Mesenchymal stem cell (in vitro differentiated cells and primary cell): ENCODE measurements at regions not wholly inside any gene's neighbourhood (a gene's known extent, or its start where the extent isn't known, plus 50 kb on each side); places are given as distances from the start of the nearest gene placed in this dataset.

ENCODE experiments used
- DNase-seq: peaks from one replicate; pipeline ENCODE4 v3.0.0-alpha.2; 2013
- H2AFZ ChIP-seq: one replicate; pipeline ENCODE4 v1.6.1; 2013; ENCODE audit warnings: low read depth, mild to moderate bottlenecking, control low read depth, inconsistent platforms, low read length, moderate library complexity
- H2AK5ac ChIP-seq: 2 replicates; pipeline ENCODE4 v1.6.1; 2013; ENCODE audit warnings: low read length, moderate library complexity, mild to moderate bottlenecking, inconsistent platforms; ENCODE audit not compliant: severe bottlenecking
- H2BK120ac ChIP-seq: one replicate; pipeline ENCODE4 v1.6.1; 2013; ENCODE audit warnings: low read depth, mild to moderate bottlenecking, inconsistent platforms, low read length, moderate library complexity
- H2BK12ac ChIP-seq, 2 experiments: one replicate each; pipeline ENCODE4 v1.6.1; 2013; ENCODE audit warnings: inconsistent platforms in 2 of 2, low read length in 2 of 2, mild to moderate bottlenecking in 2 of 2, moderate library complexity in 2 of 2, control low read depth in 1 of 2
- H2BK15ac ChIP-seq: one replicate; pipeline ENCODE4 v1.6.1; 2013; ENCODE audit warnings: mild to moderate bottlenecking, low read depth, inconsistent platforms; ENCODE audit not compliant: poor library complexity, severe bottlenecking
- H2BK5ac ChIP-seq: 2 replicates; pipeline ENCODE4 v1.6.1; 2013; ENCODE audit warnings: low read depth, mild to moderate bottlenecking, low read length, control low read depth, inconsistent platforms; ENCODE audit not compliant: poor library complexity, severe bottlenecking
- H3K14ac ChIP-seq, 2 experiments: one replicate each; pipeline ENCODE4 v1.6.1; 2013; ENCODE audit warnings: inconsistent platforms in 2 of 2, low read length in 2 of 2, control low read depth in 1 of 2, mild to moderate bottlenecking in 1 of 2, moderate library complexity in 1 of 2
- H3K18ac ChIP-seq, 2 experiments: one replicate each; pipeline ENCODE4 v1.6.1; 2013; ENCODE audit warnings: inconsistent platforms in 2 of 2, low read length in 2 of 2, control low read depth in 1 of 2, low read depth in 1 of 2, mild to moderate bottlenecking in 1 of 2
- H3K23ac ChIP-seq, 2 experiments: one replicate each; pipeline ENCODE4 v1.6.1; 2013; ENCODE audit warnings: inconsistent platforms in 2 of 2, low read length in 2 of 2, mild to moderate bottlenecking in 2 of 2, moderate library complexity in 2 of 2, control low read depth in 1 of 2
- H3K27ac ChIP-seq: 2 replicates; pipeline ENCODE4 v1.5.1; 2013; ENCODE audit warnings: mild to moderate bottlenecking, moderate library complexity, low read length, control low read depth, inconsistent platforms; ENCODE audit not compliant: poor library complexity, severe bottlenecking
- H3K27me3 ChIP-seq, 2 experiments: 2 replicates each; pipeline versions ENCODE4 v1.6.1 to v1.7.0; 2013; ENCODE audit warnings: low read length in 2 of 2, mild to moderate bottlenecking in 2 of 2, moderate library complexity in 2 of 2, control low read depth in 1 of 2, inconsistent platforms in 1 of 2; ENCODE audit not compliant: control insufficient read depth in 1 of 2, insufficient read depth in 1 of 2
- H3K36me3 ChIP-seq, 2 experiments: 2 replicates each; pipeline versions ENCODE4 v1.6.1 to v1.7.0; 2013; ENCODE audit warnings: low read length in 2 of 2, control low read depth in 1 of 2, inconsistent platforms in 1 of 2, low read depth in 1 of 2, mild to moderate bottlenecking in 1 of 2; ENCODE audit not compliant: insufficient read depth in 2 of 2, control insufficient read depth in 1 of 2
- H3K4ac ChIP-seq, 2 experiments: one replicate each; pipeline ENCODE4 v1.6.1; 2013; ENCODE audit warnings: inconsistent platforms in 2 of 2, low read length in 2 of 2, mild to moderate bottlenecking in 2 of 2, moderate library complexity in 2 of 2, control low read depth in 1 of 2, low read depth in 1 of 2
- H3K4me1 ChIP-seq: 2 replicates; pipeline ENCODE4 v1.6.1; 2013; ENCODE audit warnings: low read depth, low read length, control low read depth; ENCODE audit not compliant: control insufficient read depth, insufficient read depth
- H3K4me2 ChIP-seq: 2 replicates; pipeline ENCODE4 v1.6.1; 2013; ENCODE audit warnings: low read length, mild to moderate bottlenecking, inconsistent platforms; ENCODE audit not compliant: poor library complexity, severe bottlenecking
- H3K4me3 ChIP-seq, 2 experiments: 2 replicates each; pipeline versions ENCODE4 v1.5.1 to v1.7.0; 2013; ENCODE audit warnings: low read length in 2 of 2, mild to moderate bottlenecking in 2 of 2, control low read depth in 1 of 2, low read depth in 1 of 2; ENCODE audit not compliant: insufficient read depth in 1 of 2
- H3K79me1 ChIP-seq: replicated peaks from 2 replicates; pipeline ENCODE4 v1.6.1; 2013; ENCODE audit warnings: mild to moderate bottlenecking, control low read depth, low read length, inconsistent platforms; ENCODE audit not compliant: poor library complexity, severe bottlenecking
- H3K9ac ChIP-seq: 2 replicates; pipeline ENCODE4 v1.7.0; 2013; ENCODE audit warnings: mild to moderate bottlenecking, low read length, moderate library complexity
- H3K9me3 ChIP-seq: 2 replicates; pipeline ENCODE4 v1.7.0; 2013; ENCODE audit warnings: mild to moderate bottlenecking, low read length; ENCODE audit not compliant: control insufficient read depth
- H4K8ac ChIP-seq: one replicate; pipeline ENCODE4 v1.6.1; 2013; ENCODE audit warnings: inconsistent platforms, mild to moderate bottlenecking, low read length, moderate library complexity
- H4K91ac ChIP-seq: one replicate; pipeline ENCODE4 v1.6.1; 2013; ENCODE audit warnings: mild to moderate bottlenecking, low read length, inconsistent platforms
- WGBS: methylation state at CpG from one replicate; pipeline ENCODE4 v1.1.7; 2013; ENCODE audit warnings: mixed read lengths; 5-methylcytosine and 5-hydroxymethylcytosine counted together

- no peak overlapping the region for H3K14ac ChIP-seq
- no peak overlapping the region for H2BK5ac ChIP-seq
- 52% methylated on average over 1 of the region's 2 CpGs for WGBS
- no peak overlapping the region for H4K91ac ChIP-seq
- no peak overlapping the region for H3K4me2 ChIP-seq
- no peak overlapping the region for H2BK120ac ChIP-seq
- H3K9me3 ChIP-seq, result peaks cover under 1% of the 10 kb centered on the region
- H2AK5ac ChIP-seq, result no peak overlapping the region
- H3K23ac ChIP-seq, result no peak overlapping the region
- no peaks in the 10 kb centered on the region for H3K27me3 ChIP-seq
- no peak overlapping the region for H3K4ac ChIP-seq
- H3K9ac ChIP-seq, result peak overlapping the region; percentile 1
- H3K4me1 ChIP-seq, result peaks cover 9% of the 10 kb centered on the region
- H3K36me3 ChIP-seq, result peaks cover 3 to 4% of the 10 kb centered on the region in 2 experiments
- H2AFZ ChIP-seq, result no peak overlapping the region
- H3K79me1 ChIP-seq, result peaks cover 37% of the 10 kb centered on the region
- H2BK12ac ChIP-seq, result no peak overlapping the region
- no peak overlapping the region for H4K8ac ChIP-seq
- no peak overlapping the region for H3K4me3 ChIP-seq
- no peak overlapping the region for H2BK15ac ChIP-seq
- peak; percentile 44 for DNase-seq
- H3K27ac ChIP-seq, result no peak overlapping the region
- H3K18ac ChIP-seq, result no peak overlapping the region
These were observed 229.0 kb upstream of the C2CD4B start for GRCh38 chr15:62394079-62394478.

- no peak for DNase-seq
- Histone ChIP-seq H3K9ac (no peak overlapping the region), H3K14ac (no peak overlapping the region), H3K27me3 (no peaks in the 10 kb centered on the region), H3K4me3 (no peak overlapping the region), H2BK12ac (no peak overlapping the region), H2BK5ac (no peak overlapping the region), H4K8ac (no peak overlapping the region), H3K79me1 (peaks cover 42% of the 10 kb centered on the region), H2AK5ac (no peak overlapping the region), H3K4ac (no peak overlapping the region), H3K27ac (no peak overlapping the region), H2AFZ (no peak overlapping the region), H3K18ac (no peak overlapping the region), H3K4me2 (no peak overlapping the region), H3K4me1 (peaks cover 4% of the 10 kb centered on the region), H2BK120ac (no peak overlapping the region), H3K9me3 (peaks cover 10% of the 10 kb centered on the region), H2BK15ac (no peak overlapping the region), H4K91ac (no peak overlapping the region), H3K36me3 (peaks cover 3 to 7% of the 10 kb centered on the region in 2 experiments), H3K23ac (no peak overlapping the region)
- WGBS, result 88% methylated on average over 5 of the region's 5 CpGs
These were observed 235.7 kb upstream of the C2CD4B start for GRCh38 chr15:62400778-62401177.

GRCh38 chr15:62402687-62403086 lies 237.6 kb upstream of the C2CD4B start:
- Histone ChIP-seq H3K4ac (no peak overlapping the region), H3K4me3 (no peak overlapping the region), H2AFZ (no peak overlapping the region), H3K79me1 (peaks cover 38% of the 10 kb centered on the region), H3K18ac (peak overlapping the region in 1 of 2 experiments; percentile 4), H3K27ac (no peak overlapping the region), H2BK12ac (peak overlapping the region; percentile 35 to 76), H3K9me3 (peaks cover 10% of the 10 kb centered on the region), H3K14ac (no peak overlapping the region), H2BK120ac (no peak overlapping the region), H3K27me3 (no peaks in the 10 kb centered on the region), H3K36me3 (peaks cover 0 to 7% of the 10 kb centered on the region in 2 experiments), H3K23ac (no peak overlapping the region), H4K8ac (no peak overlapping the region), H2BK5ac (no peak overlapping the region), H2BK15ac (no peak overlapping the region), H3K9ac (no peak overlapping the region), H2AK5ac (peak overlapping the region; percentile 58), H3K4me1 (peaks cover 4% of the 10 kb centered on the region), H4K91ac (no peak overlapping the region), H3K4me2 (no peak overlapping the region)
- DNase-seq, result no peak
- WGBS, result 81% methylated on average over 6 of the region's 6 CpGs

GRCh38 chr15:62403164-62403809 lies 238.2 kb upstream of the C2CD4B start:
- H3K79me1 ChIP-seq, result peaks cover 35% of the 10 kb centered on the region
- no peak overlapping the region for H3K4ac ChIP-seq
- no peak overlapping the region for H3K9ac ChIP-seq
- H3K27ac ChIP-seq, result no peak overlapping the region
- H2BK12ac ChIP-seq, result no peak overlapping the region
- no peak overlapping the region for H4K91ac ChIP-seq
- 73% methylated on average over 5 of the region's 8 CpGs for WGBS
- H2AFZ ChIP-seq, result no peak overlapping the region
- H3K36me3 ChIP-seq, result peaks cover 0 to 7% of the 10 kb centered on the region in 2 experiments
- no peak overlapping the region for H3K4me3 ChIP-seq
- H2BK15ac ChIP-seq, result no peak overlapping the region
- no peak overlapping the region for H3K18ac ChIP-seq
- no peak overlapping the region for H3K4me2 ChIP-seq
- H2BK5ac ChIP-seq, result no peak overlapping the region
- H4K8ac ChIP-seq, result no peak overlapping the region
- H3K14ac ChIP-seq, result no peak overlapping the region
- H2AK5ac ChIP-seq, result peak overlapping the region; percentile 3
- H3K23ac ChIP-seq, result no peak overlapping the region
- peaks cover 10% of the 10 kb centered on the region for H3K9me3 ChIP-seq
- no peaks in the 10 kb centered on the region for H3K27me3 ChIP-seq
- H3K4me1 ChIP-seq, result peaks cover 4% of the 10 kb centered on the region
- no peak overlapping the region for H2BK120ac ChIP-seq
- DNase-seq, result peak; percentile 78
